ENCODE measurements at regions not wholly inside any gene's neighbourhood (a gene's known extent, or its start where the extent isn't known, plus 50 kb on each side); places are given as distances from the start of the nearest gene placed in this dataset.

DNA sequence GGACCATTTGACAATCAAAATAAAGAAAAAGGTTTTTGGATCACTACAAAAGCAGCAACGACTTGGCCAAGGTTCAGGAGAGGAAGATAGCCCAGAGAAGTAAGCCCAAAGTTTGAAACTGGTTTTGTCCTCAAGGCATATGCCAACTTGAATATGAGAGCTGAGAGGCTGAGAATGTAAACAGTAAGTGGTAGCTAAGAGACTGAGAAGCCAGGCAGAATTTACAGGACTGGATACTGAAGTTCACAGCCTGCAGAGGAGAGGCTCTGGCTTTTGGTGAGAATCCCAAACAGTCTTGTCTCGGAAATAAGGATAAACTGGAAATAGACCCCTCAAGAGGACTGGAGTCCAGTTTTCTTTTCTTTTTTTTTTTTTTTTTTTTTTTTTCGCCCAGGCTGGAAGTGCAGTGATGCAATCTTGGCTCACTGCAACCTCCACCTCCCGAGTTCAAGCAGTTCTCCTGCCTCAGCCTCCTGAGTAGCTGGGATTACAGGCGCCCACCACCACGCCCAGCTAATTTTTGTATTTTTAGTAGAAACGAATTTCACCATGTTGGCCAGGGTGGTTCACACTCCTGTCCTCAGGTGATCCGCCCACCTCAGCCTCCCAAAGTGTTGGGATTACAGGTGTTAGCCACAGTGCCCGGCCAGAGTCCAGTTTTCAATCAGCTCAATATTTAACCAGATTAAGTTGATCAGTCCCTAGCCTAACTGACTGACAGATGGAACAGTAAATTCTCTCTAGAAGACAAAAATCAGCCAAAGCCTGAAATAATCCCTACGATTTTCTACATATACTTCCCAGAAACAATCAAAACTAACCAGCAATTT, 82.6 kb upstream of the COCH start:
- TF ChIP-seq, protein P1, sequence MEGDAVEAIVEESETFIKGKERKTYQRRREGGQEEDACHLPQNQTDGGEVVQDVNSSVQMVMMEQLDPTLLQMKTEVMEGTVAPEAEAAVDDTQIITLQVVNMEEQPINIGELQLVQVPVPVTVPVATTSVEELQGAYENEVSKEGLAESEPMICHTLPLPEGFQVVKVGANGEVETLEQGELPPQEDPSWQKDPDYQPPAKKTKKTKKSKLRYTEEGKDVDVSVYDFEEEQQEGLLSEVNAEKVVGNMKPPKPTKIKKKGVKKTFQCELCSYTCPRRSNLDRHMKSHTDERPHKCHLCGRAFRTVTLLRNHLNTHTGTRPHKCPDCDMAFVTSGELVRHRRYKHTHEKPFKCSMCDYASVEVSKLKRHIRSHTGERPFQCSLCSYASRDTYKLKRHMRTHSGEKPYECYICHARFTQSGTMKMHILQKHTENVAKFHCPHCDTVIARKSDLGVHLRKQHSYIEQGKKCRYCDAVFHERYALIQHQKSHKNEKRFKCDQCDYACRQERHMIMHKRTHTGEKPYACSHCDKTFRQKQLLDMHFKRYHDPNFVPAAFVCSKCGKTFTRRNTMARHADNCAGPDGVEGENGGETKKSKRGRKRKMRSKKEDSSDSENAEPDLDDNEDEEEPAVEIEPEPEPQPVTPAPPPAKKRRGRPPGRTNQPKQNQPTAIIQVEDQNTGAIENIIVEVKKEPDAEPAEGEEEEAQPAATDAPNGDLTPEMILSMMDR (IDR thresholded peaks at IDR 0.05): no peak
- TF ChIP-seq EZH2 (IDR thresholded peaks at IDR 0.05) (no peak), EZH2phosphoT487 (IDR thresholded peaks at IDR 0.05) (no peak)
